H9 (cell line): ENCODE measurements at regions not wholly inside any gene's neighbourhood (a gene's known extent, or its start where the extent isn't known, plus 50 kb on each side); places are given as distances from the start of the nearest gene placed in this dataset.

Experiments used
- DNase-seq: peaks from one replicate; pipeline ENCODE4 v3.0.0-alpha.2; 2017
- H2AFZ ChIP-seq: one replicate; pipeline ENCODE4 v1.6.1; 2013; ENCODE audit warnings: mild to moderate bottlenecking, low read length, control low read depth, moderate library complexity
- H2AK5ac ChIP-seq: 2 replicates; pipeline ENCODE4 v1.6.1; 2013; ENCODE audit warnings: low read length, control low read depth, mixed read lengths; ENCODE audit not compliant: insufficient read length
- H2BK120ac ChIP-seq: one replicate; pipeline ENCODE4 v1.6.1; 2013; ENCODE audit warnings: low read depth, mild to moderate bottlenecking, low read length, control low read depth, inconsistent platforms; ENCODE audit not compliant: poor library complexity, severe bottlenecking
- H2BK12ac ChIP-seq: 2 replicates; pipeline ENCODE4 v1.6.1; 2013; ENCODE audit warnings: low read length, control low read depth, mixed read lengths, low read depth; ENCODE audit not compliant: insufficient read length
- H2BK15ac ChIP-seq: 2 replicates; pipeline ENCODE4 v1.6.1; 2013; ENCODE audit warnings: low read depth, low read length, control low read depth
- H2BK20ac ChIP-seq: one replicate; pipeline ENCODE4 v1.6.1; 2013; ENCODE audit warnings: low read depth, mild to moderate bottlenecking, low read length, control low read depth, inconsistent platforms; ENCODE audit not compliant: poor library complexity, severe bottlenecking
- H2BK5ac ChIP-seq: 2 replicates; pipeline ENCODE4 v1.6.1; 2013; ENCODE audit warnings: low read length, control low read depth, mixed read lengths; ENCODE audit not compliant: insufficient read length
- H3K14ac ChIP-seq: 2 replicates; pipeline ENCODE4 v1.6.1; 2013; ENCODE audit warnings: low read length, control low read depth; ENCODE audit not compliant: insufficient read depth
- H3K18ac ChIP-seq: 2 replicates; pipeline ENCODE4 v1.6.1; 2013; ENCODE audit warnings: low read depth, mild to moderate bottlenecking, mixed read lengths, low read length, control low read depth; ENCODE audit not compliant: insufficient read length
- H3K23ac ChIP-seq: 2 replicates; pipeline ENCODE4 v1.6.1; 2013; ENCODE audit warnings: low read length, control low read depth, mixed read lengths, low read depth; ENCODE audit not compliant: insufficient read length
- H3K23me2 ChIP-seq: 2 replicates; pipeline ENCODE4 v1.6.1; 2013; ENCODE audit warnings: low read depth, mild to moderate bottlenecking, mixed read lengths, low read length, control low read depth; ENCODE audit not compliant: insufficient read length, poor library complexity, severe bottlenecking
- H3K27ac ChIP-seq: 2 replicates; pipeline ENCODE4 v1.5.1; 2013; ENCODE audit warnings: low read length, control low read depth, mixed read lengths, low read depth; ENCODE audit not compliant: insufficient read length
- H3K27me3 ChIP-seq: 2 replicates; pipeline ENCODE4 v1.6.1; 2013; ENCODE audit warnings: low read length, control low read depth, inconsistent platforms; ENCODE audit not compliant: insufficient read depth
- H3K4ac ChIP-seq: 2 replicates; pipeline ENCODE4 v1.6.1; 2013; ENCODE audit warnings: low read depth, mild to moderate bottlenecking, control low read depth, inconsistent platforms, low read length, moderate library complexity
- H3K4me1 ChIP-seq: 2 replicates; pipeline ENCODE4 v1.6.1; 2013; ENCODE audit warnings: low read length, control low read depth, inconsistent platforms; ENCODE audit not compliant: insufficient read depth
- H3K4me2 ChIP-seq: 2 replicates; pipeline ENCODE4 v1.6.1; 2013; ENCODE audit warnings: low read length, control low read depth, mixed read lengths; ENCODE audit not compliant: insufficient read length, insufficient read depth
- H3K56ac ChIP-seq: 2 replicates; pipeline ENCODE4 v1.6.1; 2013; ENCODE audit warnings: low read depth, mild to moderate bottlenecking, mixed read lengths, low read length, control low read depth; ENCODE audit not compliant: insufficient read length
- H3K79me1 ChIP-seq: 2 replicates; pipeline ENCODE4 v1.6.1; 2013; ENCODE audit warnings: low read depth, mild to moderate bottlenecking, moderate library complexity, low read length, control low read depth, inconsistent platforms; ENCODE audit not compliant: insufficient read depth, poor library complexity, severe bottlenecking
- H3K79me2 ChIP-seq: 2 replicates; pipeline ENCODE4 v1.6.1; 2013; ENCODE audit warnings: low read length, control low read depth, inconsistent platforms; ENCODE audit not compliant: insufficient read depth
- H3K9ac ChIP-seq: 2 replicates; pipeline ENCODE4 v1.6.1; 2013; ENCODE audit warnings: low read length, control low read depth, mixed read lengths; ENCODE audit not compliant: insufficient read length; ENCODE audit errors: extremely low read depth
- H3K9me3 ChIP-seq: one replicate; pipeline ENCODE4 v1.6.1; 2013; ENCODE audit warnings: low read depth, low read length, inconsistent platforms; ENCODE audit not compliant: control insufficient read depth
- H3T11ph ChIP-seq: one replicate; pipeline ENCODE4 v1.6.1; 2013; ENCODE audit warnings: mild to moderate bottlenecking, low read length, control low read depth, inconsistent platforms
- H4K20me1 ChIP-seq: one replicate; pipeline ENCODE4 v1.6.1; 2013; ENCODE audit not compliant: control insufficient read depth, insufficient read length, insufficient read depth
- H4K5ac ChIP-seq: 2 replicates; pipeline ENCODE4 v1.6.1; 2013; ENCODE audit warnings: low read depth, mild to moderate bottlenecking, mixed read lengths, low read length, control low read depth; ENCODE audit not compliant: insufficient read length
- H4K8ac ChIP-seq: replicated peaks from 2 replicates; pipeline ENCODE4 v1.6.1; 2013; ENCODE audit warnings: low read length, control low read depth, mixed read lengths, low read depth; ENCODE audit not compliant: insufficient read length
- H4K91ac ChIP-seq: 2 replicates; pipeline ENCODE4 v1.6.1; 2013; ENCODE audit warnings: low read depth, mild to moderate bottlenecking, moderate library complexity, mixed read lengths, low read length, control low read depth; ENCODE audit not compliant: insufficient read length
- H3K27ac Mint-ChIP-seq, 3 experiments: 2 replicates in 2 of 3; 3 replicates in 1 of 3; pipeline ENCODE4 v1.8.0; 2020 to 2021; ENCODE audit warnings: mixed read lengths in 3 of 3, mild to moderate bottlenecking in 1 of 3, moderate library complexity in 1 of 3
- H3K27me3 Mint-ChIP-seq: 2 replicates; pipeline ENCODE4 v1.8.0; 2021; ENCODE audit warnings: low read depth, mild to moderate bottlenecking, moderate library complexity, mixed read lengths
- H3K36me3 Mint-ChIP-seq, 3 experiments: 2 replicates in 2 of 3; 3 replicates in 1 of 3; pipeline ENCODE4 v1.8.0; 2020 to 2021; ENCODE audit warnings: low read depth in 3 of 3, mixed read lengths in 3 of 3; ENCODE audit not compliant: insufficient read depth in 1 of 3
- H3K4me1 Mint-ChIP-seq, 2 experiments: 2 replicates each; pipeline ENCODE4 v1.8.0; 2020; ENCODE audit warnings: mixed read lengths in 2 of 2
- H3K4me3 Mint-ChIP-seq, 2 experiments: 2 replicates in 1 of 2; 3 replicates in 1 of 2; pipeline ENCODE4 v1.8.0; 2020 to 2021; ENCODE audit warnings: mild to moderate bottlenecking in 2 of 2, mixed read lengths in 2 of 2, moderate library complexity in 1 of 2
- H3K9me3 Mint-ChIP-seq, 2 experiments: 2 replicates in 1 of 2; 3 replicates in 1 of 2; pipeline ENCODE4 v1.8.0; 2020; ENCODE audit warnings: mild to moderate bottlenecking in 2 of 2, mixed read lengths in 2 of 2, moderate library complexity in 1 of 2
- WGBS: extraction: QIAGEN DNeasy Blood & Tissue Kit; methylation state at CpG from one replicate; pipeline ENCODE4 v1.1.7; 2013; ENCODE audit warnings: missing lambda C conversion rate, low lambda C conversion rate, mixed read lengths; ENCODE audit not compliant: insufficient read length; ENCODE audit errors: extremely low coverage; 5-methylcytosine and 5-hydroxymethylcytosine counted together
- TF ChIP-seq, protein P1 (sequence below): fragments of 200-600 bp; sonication (generic); conservative IDR thresholded peaks from 3 replicates; pipeline ENCODE4 v1.8.0; 2021; ENCODE audit warnings: antibody characterized with exemption, mild to moderate bottlenecking

DNA sequence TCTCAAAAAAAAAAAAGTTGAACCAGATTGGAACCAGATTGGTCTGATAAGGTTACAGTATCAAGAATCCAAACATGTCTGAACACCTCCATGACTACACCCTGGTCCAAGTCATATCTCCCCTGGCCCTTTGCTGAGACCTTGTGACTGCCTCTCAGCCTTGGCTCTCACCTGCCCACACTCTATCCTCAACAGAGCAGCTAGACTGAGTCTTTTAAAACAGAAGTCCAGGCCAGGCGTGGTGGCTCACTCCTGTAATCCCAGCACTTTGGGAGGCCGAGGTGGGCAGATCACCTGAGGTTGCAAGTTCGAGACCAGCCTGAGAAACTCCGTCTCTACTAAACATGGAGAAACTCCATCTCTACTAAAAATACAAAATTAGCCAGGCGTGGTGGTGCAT lies 91.7 kb downstream of the AIPL1 start:
- Mint-ChIP-seq H3K9me3 (no peaks in the 10 kb centered on the region), H3K27me3 (peaks cover 6% of the 10 kb centered on the region), H3K36me3 (no peaks in the 10 kb centered on the region), H3K4me3 (no peak overlapping the region), H3K27ac (no peak overlapping the region), H3K4me1 (peaks cover 0 to 3% of the 10 kb centered on the region in 2 experiments; a peak in 1 of 4 replicates)
- H3K14ac ChIP-seq, result no peak overlapping the region
- H4K5ac ChIP-seq, result no peak overlapping the region
- H3K4me1 ChIP-seq, result no peaks in the 10 kb centered on the region
- no peak overlapping the region for H3K18ac ChIP-seq
- H3K9me3 ChIP-seq, result no peaks in the 10 kb centered on the region
- no peak overlapping the region for H4K8ac ChIP-seq
- no peak overlapping the region for H3K4ac ChIP-seq
- H3K27me3 ChIP-seq, result no peaks in the 10 kb centered on the region
- H2BK12ac ChIP-seq, result no peak overlapping the region
- WGBS, result no CpG with 5 or more reads among the region's 5 CpGs
- no peak overlapping the region for H2BK5ac ChIP-seq
- no peak overlapping the region for H3K56ac ChIP-seq
- H3K27ac ChIP-seq, result no peak overlapping the region
- no peak overlapping the region for H3T11ph ChIP-seq
- H3K23ac ChIP-seq, result no peak overlapping the region
- no peaks in the 10 kb centered on the region for H3K79me1 ChIP-seq
- H3K79me2 ChIP-seq, result no peaks in the 10 kb centered on the region
- H3K23me2 ChIP-seq, result no peaks in the 10 kb centered on the region
- H3K4me2 ChIP-seq, result no peak overlapping the region
- H3K9ac ChIP-seq, result no peak overlapping the region
- H2BK120ac ChIP-seq, result no peak overlapping the region
- TF ChIP-seq, protein P1, sequence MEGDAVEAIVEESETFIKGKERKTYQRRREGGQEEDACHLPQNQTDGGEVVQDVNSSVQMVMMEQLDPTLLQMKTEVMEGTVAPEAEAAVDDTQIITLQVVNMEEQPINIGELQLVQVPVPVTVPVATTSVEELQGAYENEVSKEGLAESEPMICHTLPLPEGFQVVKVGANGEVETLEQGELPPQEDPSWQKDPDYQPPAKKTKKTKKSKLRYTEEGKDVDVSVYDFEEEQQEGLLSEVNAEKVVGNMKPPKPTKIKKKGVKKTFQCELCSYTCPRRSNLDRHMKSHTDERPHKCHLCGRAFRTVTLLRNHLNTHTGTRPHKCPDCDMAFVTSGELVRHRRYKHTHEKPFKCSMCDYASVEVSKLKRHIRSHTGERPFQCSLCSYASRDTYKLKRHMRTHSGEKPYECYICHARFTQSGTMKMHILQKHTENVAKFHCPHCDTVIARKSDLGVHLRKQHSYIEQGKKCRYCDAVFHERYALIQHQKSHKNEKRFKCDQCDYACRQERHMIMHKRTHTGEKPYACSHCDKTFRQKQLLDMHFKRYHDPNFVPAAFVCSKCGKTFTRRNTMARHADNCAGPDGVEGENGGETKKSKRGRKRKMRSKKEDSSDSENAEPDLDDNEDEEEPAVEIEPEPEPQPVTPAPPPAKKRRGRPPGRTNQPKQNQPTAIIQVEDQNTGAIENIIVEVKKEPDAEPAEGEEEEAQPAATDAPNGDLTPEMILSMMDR, result no peak
- H4K20me1 ChIP-seq, result no peaks in the 10 kb centered on the region
- H4K91ac ChIP-seq, result no peak overlapping the region
- H2BK15ac ChIP-seq, result no peak overlapping the region
- H2AFZ ChIP-seq, result no peak overlapping the region
- DNase-seq, result peak; percentile 14
- no peak overlapping the region for H2AK5ac ChIP-seq
- H2BK20ac ChIP-seq, result no peak overlapping the region
